Chondrocyte (in vitro differentiated cells): ENCODE measurements at regions not wholly inside any gene's neighbourhood (a gene's known extent, or its start where the extent isn't known, plus 50 kb on each side); places are given as distances from the start of the nearest gene placed in this dataset.

Experiments used
- DNase-seq: peaks from one replicate; pipeline ENCODE4 v3.0.0; 2021; ENCODE audit warnings: mixed read lengths, low spot score
- H3K27ac Mint-ChIP-seq: one replicate; pipeline ENCODE4 v1.8.0; 2021; ENCODE audit warnings: mild to moderate bottlenecking, moderate library complexity, mixed read lengths; ENCODE audit not compliant: unreplicated experiment
- H3K27me3 Mint-ChIP-seq: 2 replicates; pipeline ENCODE4 v1.8.0; 2021; ENCODE audit warnings: low read depth, mixed read lengths
- H3K36me3 Mint-ChIP-seq: 2 replicates; pipeline ENCODE4 v1.8.0; 2021; ENCODE audit warnings: low read depth, mixed read lengths
- H3K4me1 Mint-ChIP-seq: 2 replicates; pipeline ENCODE4 v1.8.0; 2021; ENCODE audit warnings: low read depth, mild to moderate bottlenecking, mixed read lengths
- H3K4me3 Mint-ChIP-seq: one replicate; pipeline ENCODE4 v1.8.0; 2021; ENCODE audit warnings: mild to moderate bottlenecking, moderate library complexity, mixed read lengths; ENCODE audit not compliant: unreplicated experiment
- H3K9me3 Mint-ChIP-seq: 2 replicates; pipeline ENCODE4 v1.8.0; 2021; ENCODE audit warnings: low read depth, mixed read lengths
- TF ChIP-seq, protein P1 (sequence below): fragments of 200-600 bp; sonication (generic); IDR thresholded peaks from 2 replicates; pipeline ENCODE4 v1.5.0; 2021; ENCODE audit warnings: antibody characterized with exemption, mild to moderate bottlenecking, moderate library complexity

DNA sequence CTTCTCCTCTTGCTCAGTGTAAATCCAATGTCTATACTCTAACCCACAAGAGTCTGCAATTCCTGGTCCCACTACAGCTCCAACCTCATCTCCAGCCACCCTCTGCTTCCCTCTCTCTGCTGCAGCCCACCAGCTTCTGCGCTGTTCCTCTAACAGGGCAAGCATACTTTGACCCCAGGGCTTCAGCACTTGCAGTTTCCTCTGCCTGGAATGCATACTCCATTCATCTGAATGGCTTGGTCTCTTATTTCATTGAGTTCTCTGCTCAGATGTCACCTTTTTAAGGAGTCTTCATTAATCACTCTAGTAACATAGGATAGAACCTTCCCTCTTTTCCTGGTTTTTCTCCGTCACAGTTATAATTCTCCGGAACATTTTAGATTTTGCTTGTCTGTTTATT lies 141.6 kb downstream of the BUD13 start:
- TF ChIP-seq, protein P1, sequence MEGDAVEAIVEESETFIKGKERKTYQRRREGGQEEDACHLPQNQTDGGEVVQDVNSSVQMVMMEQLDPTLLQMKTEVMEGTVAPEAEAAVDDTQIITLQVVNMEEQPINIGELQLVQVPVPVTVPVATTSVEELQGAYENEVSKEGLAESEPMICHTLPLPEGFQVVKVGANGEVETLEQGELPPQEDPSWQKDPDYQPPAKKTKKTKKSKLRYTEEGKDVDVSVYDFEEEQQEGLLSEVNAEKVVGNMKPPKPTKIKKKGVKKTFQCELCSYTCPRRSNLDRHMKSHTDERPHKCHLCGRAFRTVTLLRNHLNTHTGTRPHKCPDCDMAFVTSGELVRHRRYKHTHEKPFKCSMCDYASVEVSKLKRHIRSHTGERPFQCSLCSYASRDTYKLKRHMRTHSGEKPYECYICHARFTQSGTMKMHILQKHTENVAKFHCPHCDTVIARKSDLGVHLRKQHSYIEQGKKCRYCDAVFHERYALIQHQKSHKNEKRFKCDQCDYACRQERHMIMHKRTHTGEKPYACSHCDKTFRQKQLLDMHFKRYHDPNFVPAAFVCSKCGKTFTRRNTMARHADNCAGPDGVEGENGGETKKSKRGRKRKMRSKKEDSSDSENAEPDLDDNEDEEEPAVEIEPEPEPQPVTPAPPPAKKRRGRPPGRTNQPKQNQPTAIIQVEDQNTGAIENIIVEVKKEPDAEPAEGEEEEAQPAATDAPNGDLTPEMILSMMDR, result no peak
- peaks cover 30% of the 10 kb centered on the region for H3K27me3 Mint-ChIP-seq

DNA sequence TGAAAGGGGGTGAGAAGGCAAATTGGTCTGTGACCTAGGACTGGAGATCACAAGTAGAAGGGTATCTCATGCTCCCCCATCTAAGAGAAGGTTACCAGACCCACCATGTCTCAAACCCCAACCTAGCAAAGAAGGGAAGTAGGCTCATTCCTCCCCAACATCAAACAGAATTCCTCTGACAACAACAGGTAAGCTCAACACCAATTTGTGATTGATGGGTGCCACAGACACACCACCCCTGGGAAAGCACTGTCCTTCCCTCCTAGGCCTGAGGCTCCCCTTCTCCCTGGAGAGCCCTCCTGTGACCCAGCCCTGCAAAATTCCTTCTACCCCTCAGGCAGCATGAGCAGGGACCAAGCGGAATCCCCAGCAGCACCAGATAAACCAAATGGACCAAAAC lies 154.3 kb downstream of the BUD13 start:
- Mint-ChIP-seq H3K4me1 (no peaks in the 10 kb centered on the region), H3K36me3 (no peaks in the 10 kb centered on the region), H3K4me3 (no peak overlapping the region), H3K9me3 (peaks cover 4% of the 10 kb centered on the region), H3K27me3 (peaks cover 23% of the 10 kb centered on the region), H3K27ac (no peak overlapping the region)
- TF ChIP-seq, protein P1, result no peak
- DNase-seq, result no peak

More for the DNA sequence above, 141.6 kb downstream of the BUD13 start:
- H3K4me1 Mint-ChIP-seq, result no peaks in the 10 kb centered on the region
- H3K4me3 Mint-ChIP-seq, result no peak overlapping the region
- H3K9me3 Mint-ChIP-seq, result peaks cover 3% of the 10 kb centered on the region
- no peak for DNase-seq
- H3K27ac Mint-ChIP-seq, result no peak overlapping the region
- no peaks in the 10 kb centered on the region for H3K36me3 Mint-ChIP-seq

DNA sequence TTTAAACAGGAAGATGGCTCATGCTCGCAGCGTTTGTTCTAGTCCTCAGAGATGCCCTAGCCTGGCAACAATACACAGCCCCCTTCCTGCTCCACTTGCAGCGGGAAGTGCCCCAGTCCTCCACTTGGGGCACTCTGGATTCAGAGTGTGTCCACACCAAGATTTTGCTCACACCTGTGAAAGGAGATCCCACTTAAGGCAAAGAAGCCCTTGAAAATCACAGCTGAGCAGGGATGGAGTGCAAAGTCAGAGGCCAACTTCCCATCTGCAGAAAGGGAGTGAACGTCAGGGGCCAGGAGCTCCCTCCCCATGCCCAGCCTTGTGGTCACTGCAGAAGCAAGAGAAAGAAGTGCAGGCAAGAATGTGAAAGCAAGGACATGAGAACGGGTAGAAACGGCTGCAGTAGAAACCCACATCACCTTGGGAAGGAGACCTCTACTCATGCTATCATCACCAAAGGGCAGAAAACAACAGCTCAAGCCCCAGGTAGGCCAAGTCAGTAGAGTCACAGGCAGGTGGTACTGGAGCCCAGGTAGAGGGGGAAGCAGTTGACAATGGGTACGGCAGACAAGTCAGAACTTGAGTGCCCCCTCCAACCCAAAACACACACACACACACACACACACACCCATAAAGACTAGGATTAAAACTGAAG lies 157.4 kb downstream of the BUD13 start:
- no peak for DNase-seq
- H3K27ac Mint-ChIP-seq, result no peak overlapping the region
- H3K4me1 Mint-ChIP-seq, result no peaks in the 10 kb centered on the region
- peaks cover 4% of the 10 kb centered on the region for H3K9me3 Mint-ChIP-seq
- H3K4me3 Mint-ChIP-seq, result no peak overlapping the region
- H3K27me3 Mint-ChIP-seq, result peaks cover 28% of the 10 kb centered on the region
- H3K36me3 Mint-ChIP-seq, result no peaks in the 10 kb centered on the region
- TF ChIP-seq, protein P1, result no peak

DNA sequence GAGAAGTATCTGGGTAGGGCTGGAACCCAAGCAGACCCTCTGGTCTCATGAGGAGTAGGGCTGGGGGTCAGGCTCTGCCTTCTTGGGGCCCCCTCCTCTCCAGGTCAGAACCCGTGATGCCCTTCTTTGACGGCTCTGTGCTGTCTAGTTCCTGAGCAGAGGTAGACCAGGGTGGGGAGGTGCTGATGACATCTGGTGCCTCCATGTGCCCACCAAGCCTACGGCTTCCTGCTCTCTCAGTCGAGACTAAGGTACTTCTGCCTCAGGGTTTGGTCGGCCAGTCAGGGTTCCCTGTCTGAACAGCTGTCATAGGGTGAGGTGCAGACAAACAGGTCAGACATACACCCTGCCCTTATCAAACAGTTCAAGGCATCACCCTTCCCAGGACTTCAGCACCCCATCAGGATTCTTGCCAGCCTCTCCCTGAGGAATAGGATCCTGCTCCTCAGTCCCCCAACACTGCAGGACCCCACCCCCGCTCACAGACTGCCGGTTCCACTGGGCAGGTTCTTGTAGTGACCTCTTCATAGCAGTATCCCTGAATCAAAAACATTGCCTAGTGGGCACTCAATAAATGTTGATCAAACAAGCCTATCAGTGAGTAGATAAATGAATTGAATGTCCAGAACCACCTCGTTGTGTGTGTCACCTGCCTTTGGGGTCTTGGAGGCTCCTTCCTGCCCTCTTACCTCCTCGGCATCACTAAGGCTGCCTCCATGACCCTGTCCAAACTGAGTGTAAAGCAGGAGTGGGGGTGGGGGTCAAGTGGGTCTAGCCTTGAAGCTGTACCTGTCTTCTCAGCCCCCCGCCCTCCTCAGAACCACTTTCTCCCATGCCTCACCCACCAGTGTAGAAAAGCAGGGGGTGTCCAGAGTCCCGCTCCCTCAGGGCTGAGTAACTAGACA lies 158.2 kb downstream of the BUD13 start:
- H3K27ac Mint-ChIP-seq, result no peak overlapping the region
- H3K4me3 Mint-ChIP-seq, result no peak overlapping the region
- H3K27me3 Mint-ChIP-seq, result peaks cover 28% of the 10 kb centered on the region
- DNase-seq, result no peak
- TF ChIP-seq, protein P1, result no peak
- peaks cover 4% of the 10 kb centered on the region for H3K9me3 Mint-ChIP-seq
- H3K4me1 Mint-ChIP-seq, result no peaks in the 10 kb centered on the region
- H3K36me3 Mint-ChIP-seq, result no peaks in the 10 kb centered on the region

DNA sequence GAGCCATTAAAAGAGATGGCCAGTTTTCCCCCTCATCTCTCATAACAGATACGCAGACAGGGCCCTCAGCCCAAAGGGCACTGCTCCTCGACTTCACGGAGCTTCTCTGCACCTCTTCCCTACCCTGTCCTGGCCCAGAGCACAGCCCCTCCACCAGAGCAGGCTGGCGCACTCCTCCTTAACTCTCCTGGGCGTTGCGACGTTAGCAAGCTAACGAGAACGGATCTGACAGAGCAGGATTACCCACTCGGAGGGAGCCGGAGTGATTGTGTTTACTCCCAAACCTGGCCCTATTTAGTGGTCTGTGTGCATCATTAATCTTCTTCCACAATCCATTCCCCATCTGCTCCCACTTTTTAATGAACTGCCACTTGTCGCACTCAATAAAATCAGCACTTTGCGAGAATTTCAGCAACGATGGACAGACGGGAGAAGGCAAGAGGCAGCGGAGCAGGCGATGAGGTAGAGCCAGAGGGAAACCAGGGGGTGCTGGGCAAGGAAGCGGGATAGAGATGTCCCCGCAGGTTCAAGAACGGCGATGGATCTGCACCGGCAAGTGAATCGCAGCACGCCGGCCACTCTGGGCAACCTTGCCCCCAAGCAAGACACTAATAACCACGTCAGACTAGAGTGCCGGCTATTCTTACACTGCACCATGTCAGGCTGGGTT lies 159.4 kb downstream of the BUD13 start:
- TF ChIP-seq, protein P1, result no peak
- H3K27me3 Mint-ChIP-seq, result peaks cover 29% of the 10 kb centered on the region
- no peak overlapping the region for H3K27ac Mint-ChIP-seq
- no peak overlapping the region for H3K4me3 Mint-ChIP-seq
- no peaks in the 10 kb centered on the region for H3K4me1 Mint-ChIP-seq
- H3K36me3 Mint-ChIP-seq, result no peaks in the 10 kb centered on the region
- H3K9me3 Mint-ChIP-seq, result peaks cover 4% of the 10 kb centered on the region
- no peak for DNase-seq
